ENCODE measurements at regions not wholly inside any gene's neighbourhood (a gene's known extent, or its start where the extent isn't known, plus 50 kb on each side); places are given as distances from the start of the nearest gene placed in this dataset.

- TF ChIP-seq, protein P1, sequence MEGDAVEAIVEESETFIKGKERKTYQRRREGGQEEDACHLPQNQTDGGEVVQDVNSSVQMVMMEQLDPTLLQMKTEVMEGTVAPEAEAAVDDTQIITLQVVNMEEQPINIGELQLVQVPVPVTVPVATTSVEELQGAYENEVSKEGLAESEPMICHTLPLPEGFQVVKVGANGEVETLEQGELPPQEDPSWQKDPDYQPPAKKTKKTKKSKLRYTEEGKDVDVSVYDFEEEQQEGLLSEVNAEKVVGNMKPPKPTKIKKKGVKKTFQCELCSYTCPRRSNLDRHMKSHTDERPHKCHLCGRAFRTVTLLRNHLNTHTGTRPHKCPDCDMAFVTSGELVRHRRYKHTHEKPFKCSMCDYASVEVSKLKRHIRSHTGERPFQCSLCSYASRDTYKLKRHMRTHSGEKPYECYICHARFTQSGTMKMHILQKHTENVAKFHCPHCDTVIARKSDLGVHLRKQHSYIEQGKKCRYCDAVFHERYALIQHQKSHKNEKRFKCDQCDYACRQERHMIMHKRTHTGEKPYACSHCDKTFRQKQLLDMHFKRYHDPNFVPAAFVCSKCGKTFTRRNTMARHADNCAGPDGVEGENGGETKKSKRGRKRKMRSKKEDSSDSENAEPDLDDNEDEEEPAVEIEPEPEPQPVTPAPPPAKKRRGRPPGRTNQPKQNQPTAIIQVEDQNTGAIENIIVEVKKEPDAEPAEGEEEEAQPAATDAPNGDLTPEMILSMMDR (IDR thresholded peaks at IDR 0.05 in 4 of 5, conservative IDR thresholded peaks at IDR 0.05 in 1 of 5) = no peak
- TF ChIP-seq POLR2A (IDR thresholded peaks at IDR 0.05) = no peak
These were observed 1056.6 kb upstream of the NCAM2 start for GRCh38 chr21:19941626-19942025.

All from gastrocnemius medialis (tissue), 4 donors.